Stimulated activated CD8-positive, alpha-beta memory T cell treated with anti-CD3 and anti-CD28 coated beads, Interleukin-7, amount 100 ng/mL, for 48 hours (primary cell): ENCODE measurements at regions not wholly inside any gene's neighbourhood (a gene's known extent, or its start where the extent isn't known, plus 50 kb on each side); places are given as distances from the start of the nearest gene placed in this dataset.
A peak's percentile ranks its signal among the peaks of the same experiment; 100 is the strongest.
"Not testable (repeated sequence)": the region's sequence is repeated elsewhere in the genome, so short reads cannot be mapped to it uniquely, and the experiment has no call there.

Experiments
- DNase-seq, 2 donors: peaks; one replicate each; pipeline ENCODE4 v3.0.0-alpha.2; 2020; ENCODE audit warnings: low read depth in 1 of 2; ENCODE audit errors: extremely low read depth in 1 of 2

GRCh38 chr12:129959889-129960288, 56.1 kb upstream of the TMEM132D start:
- no peak for DNase-seq

- DNase-seq, result no peak
Measured at GRCh38 chr12:129961091-129961490, 57.3 kb upstream of the TMEM132D start.

GRCh38 chr12:129961856-129962255, 58.0 kb upstream of the TMEM132D start:
- no peak for DNase-seq

- no peak for DNase-seq
Measured at GRCh38 chr12:129964300-129964699, 60.5 kb upstream of the TMEM132D start.

- DNase-seq, result no peak
Measured at GRCh38 chr12:129964826-129965457, 61.1 kb upstream of the TMEM132D start.

- no peak for DNase-seq
Measured at GRCh38 chr12:129966146-129966995, 62.5 kb upstream of the TMEM132D start.

GRCh38 chr12:129971721-129972120, 67.9 kb upstream of the TMEM132D start:
- no peak for DNase-seq

- DNase-seq, result no peak
Measured at GRCh38 chr12:129973236-129973961, 69.6 kb upstream of the TMEM132D start.

- no peak for DNase-seq
Measured at GRCh38 chr12:129984106-129984505, 80.3 kb upstream of the TMEM132D start.

- DNase-seq, result no peak
Measured at GRCh38 chr12:129987841-129988240, 84.0 kb upstream of the TMEM132D start.

- DNase-seq, result no peak
Measured at GRCh38 chr12:129994634-129995033, 90.8 kb upstream of the TMEM132D start.

- no peak for DNase-seq
Measured at GRCh38 chr12:129997239-129997638, 93.4 kb upstream of the TMEM132D start.

GRCh38 chr12:130004310-130004877, 100.6 kb upstream of the TMEM132D start:
- DNase-seq, result not testable (repeated sequence)

- DNase-seq, result no peak
Measured at GRCh38 chr12:130007771-130008170, 103.9 kb upstream of the TMEM132D start.

GRCh38 chr12:130008241-130008640, 104.4 kb upstream of the TMEM132D start:
- DNase-seq, result no peak

GRCh38 chr12:130009961-130010360, 106.1 kb upstream of the TMEM132D start:
- no peak for DNase-seq

GRCh38 chr12:130011611-130012385, 108.0 kb upstream of the TMEM132D start:
- DNase-seq, result no peak

- DNase-seq, result peak; percentile 8 to 23
Measured at GRCh38 chr12:130013771-130014484, 110.1 kb upstream of the TMEM132D start.

- no peak for DNase-seq
Measured at GRCh38 chr12:130014485-130014807, 110.6 kb upstream of the TMEM132D start.

GRCh38 chr12:130016194-130016593, 112.4 kb upstream of the TMEM132D start:
- DNase-seq, result no peak
